SK-N-SH treated with all-trans-retinoic acid at 6 μM for 48 hours (cell line): ENCODE measurements at regions not wholly inside any gene's neighbourhood (a gene's known extent, or its start where the extent isn't known, plus 50 kb on each side); places are given as distances from the start of the nearest gene placed in this dataset.

ENCODE experiments used
- ATAC-seq: fragments of 200-7000 bp; cut with Tn5 transposase; 3 replicates; pipeline ENCODE4 v1.9.1; 2020; ENCODE audit warnings: mild to moderate bottlenecking, moderate library complexity
- ARNTL ChIP-seq: fragments of 450-650 bp; formaldehyde crosslinking; IDR thresholded peaks from 2 replicates; pipeline ENCODE4 v1.5.0; 2020; ENCODE audit warnings: low read depth, mild to moderate bottlenecking, moderate library complexity, borderline replicate concordance
- BACH2 ChIP-seq: fragments of 250-450 bp; sonication (Bioruptor Pico); IDR thresholded peaks from 2 replicates; pipeline ENCODE4 v1.9.0; 2021; ENCODE audit warnings: mild to moderate bottlenecking, borderline replicate concordance
- GLIS3 ChIP-seq: fragments of 250-450 bp; sonication (Bioruptor Pico); IDR thresholded peaks from 2 replicates; pipeline ENCODE4 v1.5.0; 2020; ENCODE audit warnings: mild to moderate bottlenecking, moderate library complexity
- ISL1 ChIP-seq: fragments of 250-450 bp; sonication (Bioruptor Pico); IDR thresholded peaks from 2 replicates; pipeline ENCODE4 v2.1.2; 2022; ENCODE audit warnings: mild to moderate bottlenecking, moderate library complexity
- PPARA ChIP-seq: fragments of 250-450 bp; sonication (Bioruptor Pico); IDR thresholded peaks from 2 replicates; pipeline ENCODE4 v1.5.0; 2020; ENCODE audit warnings: mild to moderate bottlenecking, borderline replicate concordance
- RARB ChIP-seq: fragments of 250-450 bp; sonication (Bioruptor Pico); IDR thresholded peaks from 2 replicates; pipeline ENCODE4 v1.8.0; 2021; ENCODE audit warnings: mild to moderate bottlenecking, moderate library complexity
- SNAI2 ChIP-seq: fragments of 250-450 bp; sonication (Bioruptor Pico); IDR thresholded peaks from 2 replicates; pipeline ENCODE4 v1.5.0; 2020; ENCODE audit warnings: mild to moderate bottlenecking, moderate library complexity
- TCF4 ChIP-seq: fragments of 250-450 bp; sonication (Bioruptor Pico); IDR thresholded peaks from 2 replicates; pipeline ENCODE4 v1.8.0; 2021; ENCODE audit warnings: mild to moderate bottlenecking, moderate library complexity, borderline replicate concordance
- TOX ChIP-seq: fragments of 250-450 bp; sonication (Bioruptor Pico); IDR thresholded peaks from 2 replicates; pipeline ENCODE4 v1.8.0; 2021; ENCODE audit warnings: mild to moderate bottlenecking, moderate library complexity, borderline replicate concordance
- ZFP3 ChIP-seq: fragments of 250-450 bp; sonication (Bioruptor Pico); IDR thresholded peaks from 2 replicates; pipeline ENCODE4 v1.5.0; 2020; ENCODE audit warnings: mild to moderate bottlenecking, moderate library complexity
- ZFP30 ChIP-seq: fragments of 450-650 bp; formaldehyde crosslinking; IDR thresholded peaks from 2 replicates; pipeline ENCODE4 v1.5.0; 2022; ENCODE audit warnings: mild to moderate bottlenecking, moderate library complexity
- ZNF565 ChIP-seq: fragments of 450-650 bp; formaldehyde crosslinking; conservative IDR thresholded peaks from 2 replicates; pipeline ENCODE4 v1.5.0; 2020; ENCODE audit warnings: low read depth, mild to moderate bottlenecking, moderate library complexity
- ZNF8 ChIP-seq: fragments of 450-650 bp; formaldehyde crosslinking; IDR thresholded peaks from 2 replicates; pipeline ENCODE4 v1.5.0; 2020; ENCODE audit warnings: mild to moderate bottlenecking, moderate library complexity
- TF ChIP-seq, protein P1 (sequence below): fragments of 250-450 bp; sonication (Bioruptor Pico); IDR thresholded peaks from 2 replicates; pipeline ENCODE4 v1.8.0; 2020; ENCODE audit warnings: mild to moderate bottlenecking, moderate library complexity, borderline replicate concordance
- TF ChIP-seq, protein P2 (sequence below): fragments of 250-450 bp; sonication (Bioruptor Pico); IDR thresholded peaks from 2 replicates; pipeline ENCODE4 v1.8.0; 2021; ENCODE audit warnings: low read depth, mild to moderate bottlenecking, moderate library complexity, borderline replicate concordance
- TF ChIP-seq, protein P3 (sequence below): fragments of 250-450 bp; sonication (Bioruptor Pico); IDR thresholded peaks from 2 replicates; pipeline ENCODE4 v1.5.1; 2020; ENCODE audit warnings: low read depth, mild to moderate bottlenecking, moderate library complexity

DNA sequence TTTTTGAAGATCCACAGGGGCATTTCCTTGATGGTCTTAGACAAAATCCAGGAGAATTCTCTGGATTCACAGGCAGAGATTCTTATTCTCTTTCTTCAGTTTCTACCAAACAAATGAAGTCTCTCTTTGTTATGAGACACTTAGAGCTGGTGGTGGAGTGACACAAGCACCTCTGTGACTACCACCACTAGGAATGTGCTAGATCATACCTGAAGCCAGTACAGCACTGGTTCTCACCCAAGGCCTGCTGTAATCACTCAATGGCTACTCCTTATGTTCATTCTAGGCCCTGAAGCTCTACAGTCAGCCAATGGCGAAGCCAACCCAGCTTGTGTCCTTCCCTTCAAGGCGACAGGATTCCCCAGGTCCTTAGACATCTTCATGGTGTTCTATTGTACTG is 482.3 kb downstream of the TRAM1L1 start:
- TF ChIP-seq ZNF8 (CRISPR knock-in tag) = no peak
- TF ChIP-seq SNAI2 (CRISPR knock-in tag) = no peak
- TF ChIP-seq TOX (CRISPR knock-in tag) = no peak
- TF ChIP-seq, protein P1, sequence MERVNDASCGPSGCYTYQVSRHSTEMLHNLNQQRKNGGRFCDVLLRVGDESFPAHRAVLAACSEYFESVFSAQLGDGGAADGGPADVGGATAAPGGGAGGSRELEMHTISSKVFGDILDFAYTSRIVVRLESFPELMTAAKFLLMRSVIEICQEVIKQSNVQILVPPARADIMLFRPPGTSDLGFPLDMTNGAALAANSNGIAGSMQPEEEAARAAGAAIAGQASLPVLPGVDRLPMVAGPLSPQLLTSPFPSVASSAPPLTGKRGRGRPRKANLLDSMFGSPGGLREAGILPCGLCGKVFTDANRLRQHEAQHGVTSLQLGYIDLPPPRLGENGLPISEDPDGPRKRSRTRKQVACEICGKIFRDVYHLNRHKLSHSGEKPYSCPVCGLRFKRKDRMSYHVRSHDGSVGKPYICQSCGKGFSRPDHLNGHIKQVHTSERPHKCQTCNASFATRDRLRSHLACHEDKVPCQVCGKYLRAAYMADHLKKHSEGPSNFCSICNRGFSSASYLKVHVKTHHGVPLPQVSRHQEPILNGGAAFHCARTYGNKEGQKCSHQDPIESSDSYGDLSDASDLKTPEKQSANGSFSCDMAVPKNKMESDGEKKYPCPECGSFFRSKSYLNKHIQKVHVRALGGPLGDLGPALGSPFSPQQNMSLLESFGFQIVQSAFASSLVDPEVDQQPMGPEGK = no peak
- no peak for TF ChIP-seq PPARA (CRISPR knock-in tag)
- no peak for ATAC-seq

DNA sequence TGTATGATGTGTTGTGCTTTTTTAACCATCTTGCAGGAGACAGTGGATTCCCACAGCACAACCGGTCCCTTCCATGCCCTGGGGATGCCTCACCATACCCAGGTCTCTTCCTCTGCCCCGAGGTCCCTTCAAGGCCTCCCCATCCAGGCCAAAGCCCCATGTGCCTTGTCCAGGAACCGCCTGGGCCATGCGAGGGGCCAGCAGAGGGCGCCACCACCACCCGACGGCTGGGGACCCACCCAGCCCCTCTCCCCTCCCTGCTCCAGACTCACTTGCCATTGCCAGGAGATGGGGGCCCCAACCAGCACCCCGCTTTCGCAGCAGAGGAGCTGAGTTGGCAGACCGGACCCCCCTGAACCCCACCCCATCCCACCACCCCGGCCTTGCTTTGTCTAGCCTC is 485.5 kb downstream of the TRAM1L1 start:
- ATAC-seq = peak; percentile 49; the same call in 1 of the 3 replicates
- TF ChIP-seq PPARA (CRISPR knock-in tag) (no peak), ZNF8 (CRISPR knock-in tag) (no peak)

DNA sequence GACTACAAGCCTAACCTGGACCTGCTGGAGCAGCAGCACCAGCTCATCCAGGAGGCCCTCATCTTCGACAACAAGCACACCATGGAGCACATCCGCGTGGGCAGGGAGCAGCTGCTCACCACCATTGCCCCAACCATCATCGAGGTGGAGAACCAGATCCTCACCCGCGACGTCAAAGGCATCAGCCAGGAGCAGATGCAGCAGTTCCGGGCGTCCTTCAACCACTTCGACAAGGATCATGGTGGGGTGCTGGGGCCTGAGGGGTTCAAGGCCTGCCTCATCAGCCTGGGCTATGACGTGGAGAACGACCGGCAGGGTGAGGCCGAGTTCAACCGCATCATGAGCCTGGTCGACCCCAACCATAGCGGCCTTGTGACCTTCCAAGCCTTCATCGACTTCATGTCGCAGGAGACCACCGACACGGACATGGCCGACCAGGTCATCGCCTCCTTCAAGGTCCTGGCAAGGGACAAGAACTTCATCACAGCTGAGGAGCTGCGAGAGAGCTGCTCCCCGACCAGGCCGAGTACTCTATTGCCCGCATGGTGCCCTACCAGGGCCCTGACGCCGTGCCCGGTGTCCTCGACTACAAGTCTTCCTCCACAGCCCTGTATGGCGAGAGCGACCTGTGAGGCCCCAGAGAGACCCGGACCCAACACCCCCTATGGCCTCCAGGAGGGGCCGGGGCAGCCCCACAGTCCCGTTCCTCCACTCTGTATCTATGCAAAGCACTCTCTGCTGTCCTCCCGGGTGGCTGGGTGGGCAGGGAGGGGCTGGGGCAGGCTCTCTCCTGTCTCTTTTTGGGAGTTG is 486.2 kb downstream of the TRAM1L1 start:
- ATAC-seq = no peak
- TF ChIP-seq, protein P2, sequence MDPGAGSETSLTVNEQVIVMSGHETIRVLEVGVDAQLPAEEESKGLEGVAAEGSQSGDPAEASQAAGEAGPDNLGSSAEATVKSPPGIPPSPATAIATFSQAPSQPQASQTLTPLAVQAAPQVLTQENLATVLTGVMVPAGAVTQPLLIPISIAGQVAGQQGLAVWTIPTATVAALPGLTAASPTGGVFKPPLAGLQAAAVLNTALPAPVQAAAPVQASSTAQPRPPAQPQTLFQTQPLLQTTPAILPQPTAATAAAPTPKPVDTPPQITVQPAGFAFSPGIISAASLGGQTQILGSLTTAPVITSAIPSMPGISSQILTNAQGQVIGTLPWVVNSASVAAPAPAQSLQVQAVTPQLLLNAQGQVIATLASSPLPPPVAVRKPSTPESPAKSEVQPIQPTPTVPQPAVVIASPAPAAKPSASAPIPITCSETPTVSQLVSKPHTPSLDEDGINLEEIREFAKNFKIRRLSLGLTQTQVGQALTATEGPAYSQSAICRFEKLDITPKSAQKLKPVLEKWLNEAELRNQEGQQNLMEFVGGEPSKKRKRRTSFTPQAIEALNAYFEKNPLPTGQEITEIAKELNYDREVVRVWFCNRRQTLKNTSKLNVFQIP (CRISPR knock-in tag) = no peak
- TF ChIP-seq SNAI2 (CRISPR knock-in tag) = no peak
- no peak for TF ChIP-seq PPARA (CRISPR knock-in tag)
- TF ChIP-seq RARB (CRISPR knock-in tag) = no peak
- TF ChIP-seq ARNTL (CRISPR knock-in tag) = no peak
- no peak for TF ChIP-seq TCF4 (CRISPR knock-in tag)
- TF ChIP-seq ZNF565 = no peak
- TF ChIP-seq ZFP30 (CRISPR knock-in tag) = no peak
- TF ChIP-seq GLIS3 (CRISPR knock-in tag) = no peak

DNA sequence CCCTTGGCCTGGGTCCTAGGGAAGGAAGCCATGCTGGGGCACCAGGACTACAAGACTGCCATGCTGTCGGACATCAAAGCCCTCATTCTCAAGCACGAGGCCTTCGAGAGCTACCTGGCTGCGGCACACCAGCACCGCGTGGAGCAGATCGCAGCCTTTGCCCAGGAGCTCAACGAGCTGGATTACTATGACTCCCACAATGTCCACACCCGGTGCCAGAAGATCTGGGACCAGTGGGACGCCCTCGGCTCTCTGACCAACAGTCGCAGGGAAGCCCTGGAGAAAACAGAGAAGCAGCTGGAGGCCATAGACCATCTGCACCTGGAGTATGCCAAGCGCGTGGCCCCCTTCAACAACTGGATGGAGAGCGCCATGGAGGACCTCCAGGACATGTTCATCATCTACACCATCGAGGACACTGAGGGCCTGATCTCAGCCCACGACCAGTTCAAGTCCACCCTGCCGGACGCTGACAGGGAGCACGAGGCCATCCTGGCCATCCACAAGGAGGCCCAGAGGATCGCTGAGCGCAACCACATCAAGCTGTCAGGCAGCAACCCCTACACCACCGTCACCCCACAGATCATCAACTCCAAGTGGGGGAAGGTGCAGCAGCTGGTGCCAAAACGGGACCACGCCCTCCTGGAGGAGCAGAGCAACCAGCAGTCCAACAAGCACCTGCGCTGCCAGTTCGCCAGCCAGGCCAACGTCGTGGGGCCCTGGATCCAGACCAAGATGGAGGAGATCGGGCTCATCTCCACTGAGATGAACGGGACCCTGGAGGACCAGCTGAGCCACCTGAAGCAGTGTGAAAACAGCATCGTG is 487.0 kb downstream of the TRAM1L1 start:
- no peak for TF ChIP-seq ZFP30 (CRISPR knock-in tag)
- TF ChIP-seq, protein P1 = no peak
- no peak for ATAC-seq

DNA sequence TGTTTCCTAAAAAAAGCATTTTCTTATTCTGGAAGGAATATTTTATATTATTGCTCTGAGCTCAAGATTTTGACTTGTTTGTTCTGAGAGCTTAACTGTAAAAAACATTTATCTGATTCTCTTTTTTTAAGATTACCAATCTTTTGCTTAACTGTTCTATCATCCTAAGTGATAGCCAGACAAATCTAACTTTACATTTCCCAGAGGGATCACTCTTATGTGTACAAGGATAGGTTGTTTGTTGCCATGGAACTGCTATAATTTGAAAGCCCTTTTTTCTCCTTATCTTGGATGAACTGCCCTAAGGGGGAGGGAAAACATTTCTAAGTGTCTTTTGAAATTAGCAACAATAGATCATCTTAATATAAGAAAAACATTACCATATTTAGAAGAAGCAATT is 494.7 kb downstream of the TRAM1L1 start:
- no peak for ATAC-seq
- 0 out of 2 replicates have a peak, but pooled peaks have one; percentile 40 for TF ChIP-seq TCF4 (CRISPR knock-in tag)
- no peak for TF ChIP-seq BACH2
- no peak for TF ChIP-seq ZFP3 (CRISPR knock-in tag)
- TF ChIP-seq, protein P3, sequence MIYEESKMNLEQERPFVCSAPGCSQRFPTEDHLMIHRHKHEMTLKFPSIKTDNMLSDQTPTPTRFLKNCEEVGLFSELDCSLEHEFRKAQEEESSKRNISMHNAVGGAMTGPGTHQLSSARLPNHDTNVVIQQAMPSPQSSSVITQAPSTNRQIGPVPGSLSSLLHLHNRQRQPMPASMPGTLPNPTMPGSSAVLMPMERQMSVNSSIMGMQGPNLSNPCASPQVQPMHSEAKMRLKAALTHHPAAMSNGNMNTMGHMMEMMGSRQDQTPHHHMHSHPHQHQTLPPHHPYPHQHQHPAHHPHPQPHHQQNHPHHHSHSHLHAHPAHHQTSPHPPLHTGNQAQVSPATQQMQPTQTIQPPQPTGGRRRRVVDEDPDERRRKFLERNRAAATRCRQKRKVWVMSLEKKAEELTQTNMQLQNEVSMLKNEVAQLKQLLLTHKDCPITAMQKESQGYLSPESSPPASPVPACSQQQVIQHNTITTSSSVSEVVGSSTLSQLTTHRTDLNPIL (CRISPR knock-in tag) = no peak
- no peak for TF ChIP-seq GLIS3 (CRISPR knock-in tag)
- no peak for TF ChIP-seq ISL1
- no peak for TF ChIP-seq ZNF565
- TF ChIP-seq, protein P2 (CRISPR knock-in tag) = no peak
